HG03354 (cell line): ENCODE measurements at regions not wholly inside any gene's neighbourhood (a gene's known extent, or its start where the extent isn't known, plus 50 kb on each side); places are given as distances from the start of the nearest gene placed in this dataset.
"Not testable (repeated sequence)": the region's sequence is repeated elsewhere in the genome, so short reads cannot be mapped to it uniquely, and the experiment has no call there.

Experiments used
- ATAC-seq: cut with Tn5 transposase; IDR thresholded peaks from one replicate; pipeline ENCODE4 v1.9.1; 2021; ENCODE audit warnings: mild to moderate bottlenecking; ENCODE audit not compliant: unreplicated experiment, poor library complexity, severe bottlenecking

DNA sequence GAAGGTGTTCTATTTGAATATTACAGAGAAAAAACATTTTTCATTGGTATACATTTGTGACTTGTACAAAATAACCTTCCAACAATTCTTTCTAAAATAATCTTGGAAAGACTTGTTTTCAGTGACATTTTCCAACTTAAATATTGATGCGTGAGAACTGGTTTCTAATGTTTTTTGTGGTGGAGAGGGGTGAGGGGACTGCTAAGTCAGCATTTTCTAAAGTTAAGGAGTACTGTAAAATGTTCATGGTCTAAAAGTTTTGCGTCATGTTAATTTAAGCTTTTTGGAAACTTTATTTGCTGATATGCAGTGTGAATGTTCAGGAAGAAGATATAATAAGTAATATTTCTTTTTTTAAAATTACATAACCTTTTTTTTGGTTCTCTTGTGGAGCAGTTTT, 229.3 kb downstream of the MAGEB5 start:
- ATAC-seq, result no peak

- not testable (repeated sequence) for ATAC-seq
Observed at GRCh38 chrX:26444417-26444816, 228.4 kb downstream of the MAGEB5 start.

- ATAC-seq, result no peak
Observed at GRCh38 chrX:26442340-26442739, 226.4 kb downstream of the MAGEB5 start.

DNA sequence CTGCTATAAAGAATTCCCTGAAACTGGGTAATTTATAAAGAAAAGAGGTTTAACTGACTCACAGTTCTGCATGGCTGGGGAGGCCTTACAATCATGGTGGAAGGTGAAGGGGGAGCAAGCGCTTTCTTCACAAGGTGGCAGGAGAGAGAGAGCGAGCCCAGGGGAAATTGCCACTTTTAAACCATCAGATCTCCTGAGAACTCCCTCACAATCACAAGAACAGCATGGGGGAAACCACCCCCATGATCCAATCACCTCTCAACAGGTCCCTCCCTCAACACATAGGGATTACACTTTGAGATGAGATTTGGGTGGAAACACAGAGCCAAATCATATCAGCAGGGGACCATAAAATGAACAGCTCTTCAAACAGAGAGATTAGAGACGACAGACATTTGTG, 198.6 kb downstream of the MAGEB5 start:
- no peak for ATAC-seq

DNA sequence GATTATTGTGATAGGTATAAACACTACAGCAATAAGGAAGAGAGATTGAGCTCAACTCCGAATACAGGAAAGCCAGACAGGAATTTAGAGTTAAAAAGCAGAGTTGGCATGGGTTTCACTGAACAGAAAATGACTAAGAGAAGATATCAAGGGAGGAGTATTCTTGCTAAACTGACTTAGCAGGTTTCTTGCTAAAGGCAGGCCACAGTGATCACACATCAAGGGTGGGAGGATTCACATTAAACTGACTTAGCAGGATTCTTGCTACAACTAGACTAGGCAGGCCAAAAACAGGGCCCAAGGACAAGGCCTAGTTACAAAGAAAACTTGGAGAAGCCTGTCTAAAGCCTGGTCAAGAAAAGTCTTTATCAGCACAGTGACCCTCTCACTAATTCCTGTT, 195.1 kb downstream of the MAGEB5 start:
- no peak for ATAC-seq

GRCh38 chrX:26409636-26410035, 193.7 kb downstream of the MAGEB5 start:
- ATAC-seq, result no peak

DNA sequence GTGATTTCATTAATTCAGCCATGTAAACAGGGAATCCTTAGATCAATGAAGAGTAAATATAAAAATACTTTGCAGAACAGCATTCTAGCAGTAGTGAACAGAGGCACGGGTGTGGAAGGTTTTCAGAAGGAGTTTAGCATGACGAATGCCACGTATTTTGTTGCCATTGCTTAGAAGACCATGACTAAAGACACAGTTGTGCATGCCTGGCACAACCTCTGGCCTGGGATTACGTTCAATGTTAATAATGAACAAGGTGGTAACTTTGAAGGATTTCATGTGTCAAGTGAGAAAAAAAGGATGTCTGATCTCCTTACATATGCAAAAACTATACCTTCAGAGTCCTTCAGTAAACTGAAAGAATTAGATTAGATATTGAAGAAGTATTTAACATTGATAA, 171.9 kb downstream of the MAGEB5 start:
- ATAC-seq, result no peak

DNA sequence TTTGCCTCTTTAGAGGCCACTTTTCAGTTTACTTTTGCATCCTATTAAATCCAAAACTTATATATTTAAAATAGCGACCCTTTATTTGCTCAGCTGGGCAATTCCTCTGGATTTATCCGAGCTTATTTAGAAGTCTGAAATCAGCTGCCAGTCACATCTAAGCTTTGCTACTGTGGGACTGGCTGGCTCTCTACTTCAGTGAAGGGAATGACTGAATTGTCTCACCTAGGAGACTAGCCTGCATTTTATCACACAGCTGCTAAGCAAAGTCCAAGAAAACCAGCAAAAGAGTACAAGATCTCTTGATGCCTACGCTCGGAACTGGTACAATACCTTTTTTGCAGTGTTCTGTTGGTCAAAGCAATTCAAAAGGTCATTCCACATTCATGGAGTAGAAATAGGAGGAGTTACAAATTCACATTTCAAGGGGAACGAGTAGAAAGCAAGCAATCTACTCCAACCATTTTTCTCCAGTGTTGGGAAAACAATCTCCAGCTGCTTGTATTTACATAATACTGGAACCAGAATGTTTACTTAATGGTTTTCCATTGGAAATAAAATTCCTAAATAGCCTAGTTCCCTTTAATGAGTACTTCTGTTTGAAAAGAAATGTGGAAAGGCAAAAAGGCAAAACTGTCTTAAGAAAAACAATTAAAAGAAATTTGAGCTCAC, 160.2 kb downstream of the MAGEB5 start:
- ATAC-seq, result no peak

DNA sequence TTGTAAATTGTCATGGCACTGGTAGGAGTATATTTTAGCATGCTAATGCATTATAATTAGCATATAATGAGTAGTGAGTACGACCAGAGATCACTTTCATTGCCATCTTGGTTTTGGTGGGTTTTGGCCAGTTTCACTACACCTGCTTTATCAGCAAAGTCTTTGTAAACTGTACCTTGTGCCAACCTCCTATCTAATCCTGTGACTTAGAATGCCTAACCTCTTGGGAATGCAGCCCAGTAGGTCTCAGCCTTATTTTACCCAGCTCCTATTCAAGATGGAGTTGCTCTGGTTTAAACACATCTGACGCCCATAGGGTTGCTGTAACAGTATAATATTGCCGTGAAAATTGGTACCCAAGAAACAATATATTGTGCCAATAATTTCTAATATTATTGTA, 159.4 kb downstream of the MAGEB5 start:
- ATAC-seq, result no peak

- ATAC-seq, result no peak
Observed at GRCh38 chrX:26373829-26374228, 157.9 kb downstream of the MAGEB5 start.

- no peak for ATAC-seq
Observed at GRCh38 chrX:26352891-26353430, 137.0 kb downstream of the MAGEB5 start.

- ATAC-seq, result no peak
Observed at GRCh38 chrX:26347171-26347570, 131.2 kb downstream of the MAGEB5 start.

GRCh38 chrX:26334232-26334631, 118.3 kb downstream of the MAGEB5 start:
- no peak for ATAC-seq

DNA sequence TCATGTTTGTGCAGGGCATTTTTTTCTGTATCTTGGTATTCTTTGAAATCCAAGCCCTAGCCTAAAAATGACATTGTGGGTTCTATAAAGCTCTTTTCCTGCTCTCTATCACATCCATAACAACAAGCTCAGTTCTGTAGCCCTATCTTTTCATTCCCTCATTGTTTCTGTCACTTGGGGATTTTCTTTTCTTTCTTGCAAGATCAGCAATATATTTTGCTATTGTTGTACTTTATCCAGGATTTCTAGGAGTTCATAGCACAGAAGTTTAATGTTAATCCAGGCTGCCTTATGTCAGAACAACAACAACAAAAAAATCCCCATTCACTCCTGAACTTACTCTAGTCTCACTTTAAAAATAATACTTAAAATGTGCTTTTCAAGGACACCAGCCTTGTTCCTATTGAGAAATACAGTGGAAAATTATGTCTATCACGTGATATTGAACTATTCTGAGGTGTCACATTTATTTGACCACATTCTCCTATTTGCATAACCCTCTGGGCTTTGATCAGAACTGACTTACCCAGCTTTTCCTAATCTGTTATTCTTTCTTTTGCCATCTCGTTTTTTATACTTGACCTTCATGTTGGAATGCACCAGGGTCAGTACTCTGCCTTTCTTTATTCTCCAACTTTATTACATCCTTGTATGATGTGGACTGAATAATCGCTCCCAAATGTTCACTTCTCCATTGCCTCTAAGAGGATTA, 112.8 kb downstream of the MAGEB5 start:
- no peak for ATAC-seq

DNA sequence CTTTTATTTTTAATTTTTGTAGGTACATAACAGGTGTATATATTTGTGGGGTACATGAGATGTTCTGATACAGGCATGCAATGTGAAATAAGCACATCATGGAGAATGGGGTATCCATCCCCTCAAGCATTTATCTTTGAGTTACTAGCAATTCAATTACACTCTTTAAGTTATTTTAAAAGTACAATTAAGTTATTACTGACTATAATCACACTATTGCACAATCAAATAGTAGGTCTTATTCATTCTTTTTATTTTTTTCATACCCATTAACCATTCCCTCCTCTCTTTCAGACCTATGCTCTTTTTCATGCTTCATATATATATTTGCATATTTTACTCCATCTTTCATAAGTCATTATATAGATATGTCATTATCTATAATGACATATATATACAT, 93.3 kb downstream of the MAGEB5 start:
- no peak for ATAC-seq

- ATAC-seq, result no peak
Observed at GRCh38 chrX:26295425-26295824, 79.5 kb downstream of the MAGEB5 start.

- no peak for ATAC-seq
Observed at GRCh38 chrX:26286836-26287235, 70.9 kb downstream of the MAGEB5 start.
